ENCODE measurements at regions not wholly inside any gene's neighbourhood (a gene's known extent, or its start where the extent isn't known, plus 50 kb on each side); places are given as distances from the start of the nearest gene placed in this dataset.
"Not testable (repeated sequence)": the region's sequence is repeated elsewhere in the genome, so short reads cannot be mapped to it uniquely, and the experiment has no call there.

DNA sequence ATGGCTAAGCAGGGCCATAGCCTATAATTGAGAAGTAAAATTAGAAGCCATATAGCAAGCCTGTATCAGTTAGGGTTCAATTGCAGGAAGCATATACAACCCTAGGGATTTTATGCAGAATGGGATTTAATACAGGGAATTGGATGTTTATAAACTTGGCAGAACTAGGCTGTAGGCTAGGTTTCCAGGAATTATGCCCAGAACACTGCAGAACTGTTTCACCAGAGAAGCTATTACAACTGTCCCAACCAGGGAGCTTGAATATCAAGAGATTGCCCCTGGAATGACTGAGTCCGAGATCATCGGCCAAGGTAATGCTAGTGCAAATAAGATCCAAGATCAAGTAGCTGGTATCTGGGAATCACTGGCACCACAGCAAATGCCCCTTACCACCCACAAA is 64.0 kb downstream of the PRR15 start:
- DNase-seq (ENCODE audit: low read depth): no peak
- no peak overlapping the region for H3K4me3 ChIP-seq (ENCODE audit: low read length)
- no peak for TF ChIP-seq CTCF (conservative IDR thresholded peaks at IDR 0.05; ENCODE audit: low read depth, low read length)

DNA sequence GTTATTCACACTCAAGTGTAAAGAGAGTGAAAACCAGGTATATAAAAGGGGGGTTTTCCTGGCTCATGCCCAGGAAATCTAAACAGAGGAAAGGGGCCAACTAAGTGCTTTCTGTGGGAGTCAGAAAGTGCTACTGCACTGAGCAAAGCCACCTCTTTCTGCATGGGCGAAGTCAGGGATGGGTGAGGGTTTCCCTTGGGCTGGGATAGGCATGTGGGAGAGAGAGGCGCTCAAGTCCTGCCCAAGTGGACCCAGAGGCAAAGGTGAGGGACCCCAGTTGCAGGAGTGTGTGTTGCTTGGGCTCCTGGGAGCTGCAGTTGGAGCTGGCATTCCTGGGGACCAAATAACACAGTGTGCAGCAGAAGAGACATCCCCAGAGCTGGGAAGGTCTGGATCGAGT is 65.9 kb downstream of the PRR15 start:
- no peak for TF ChIP-seq CTCF (conservative IDR thresholded peaks at IDR 0.05; ENCODE audit: low read depth, low read length)
- DNase-seq (ENCODE audit: low read depth): no peak

GRCh38 chr7:29635067-29636008 is 71.7 kb downstream of the PRR15 start:
- not testable (repeated sequence) for H3K4me3 ChIP-seq (ENCODE audit: low read length)
- TF ChIP-seq CTCF (conservative IDR thresholded peaks at IDR 0.05; ENCODE audit: low read depth, low read length): peak; percentile 60
- peak; percentile 5 for DNase-seq (ENCODE audit: low read depth)

More for the DNA sequence above, 65.9 kb downstream of the PRR15 start:
- H3K4me3 ChIP-seq (ENCODE audit: low read length): no peak overlapping the region

- TF ChIP-seq CTCF (conservative IDR thresholded peaks at IDR 0.05; ENCODE audit: low read depth, low read length): no peak
- no peak for DNase-seq (ENCODE audit: low read depth)
- H3K4me3 ChIP-seq (ENCODE audit: low read length): no peak overlapping the region
Measured at GRCh38 chr7:29636009-29636351, 72.3 kb downstream of the PRR15 start.

GRCh38 chr7:29637374-29637773 is 73.7 kb downstream of the PRR15 start:
- no peak for TF ChIP-seq CTCF (conservative IDR thresholded peaks at IDR 0.05; ENCODE audit: low read depth, low read length)
- DNase-seq (ENCODE audit: low read depth): no peak
- H3K4me3 ChIP-seq (ENCODE audit: low read length): no peak overlapping the region

DNA sequence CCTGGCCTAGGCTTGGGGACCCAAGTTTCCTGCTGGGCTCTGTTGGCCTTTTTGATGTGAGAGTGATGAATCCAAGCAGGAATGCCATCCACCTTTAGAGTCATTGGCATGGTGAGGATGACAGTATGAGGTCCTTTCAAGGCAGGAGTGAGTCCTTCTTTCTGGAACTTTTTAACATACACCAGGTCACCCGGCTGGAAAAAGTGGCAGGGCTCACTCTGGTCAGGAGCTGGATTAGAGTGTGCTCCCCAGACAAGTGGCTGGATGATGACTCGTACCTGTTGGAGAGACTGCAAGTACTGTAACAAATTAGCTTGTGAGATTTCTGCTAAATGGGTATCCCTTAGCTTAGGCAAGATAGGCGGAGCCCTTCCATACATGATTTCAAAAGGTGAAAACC is 75.2 kb downstream of the PRR15 start:
- DNase-seq (ENCODE audit: low read depth); H3K4me3 ChIP-seq (ENCODE audit: low read length): not testable (repeated sequence)

- no peak overlapping the region for H3K4me3 ChIP-seq (ENCODE audit: low read length)
- TF ChIP-seq CTCF (conservative IDR thresholded peaks at IDR 0.05; ENCODE audit: low read depth, low read length): no peak
- DNase-seq (ENCODE audit: low read depth): no peak
Measured at GRCh38 chr7:29639386-29639785, 75.8 kb downstream of the PRR15 start.
